Endothelial cell of umbilical vein (primary cell): ENCODE measurements at regions not wholly inside any gene's neighbourhood (a gene's known extent, or its start where the extent isn't known, plus 50 kb on each side); places are given as distances from the start of the nearest gene placed in this dataset.

ENCODE experiments used
- BruUV-seq: library from RNA; stranded (reverse); fragments of 400-500 nt; replicated peaks from 2 replicates; lab custom pipeline; 2021; lab: Mats Ljungman, UMichigan
- CTCF ChIA-PET: fragments of 300-600, 350-600 bp; sonication (Branson Sonifier 250); formaldehyde crosslinking; loops from one replicate; lab custom pipeline; 2021; ENCODE audit warnings: antibody characterized with exemption, inconsistent platforms; lab: Charles Lee
- POLR2A ChIA-PET: fragments of 300-600, 350-600 bp; sonication (Branson Sonifier 250); formaldehyde crosslinking; loops from one replicate; lab custom pipeline; 2021; ENCODE audit warnings: antibody characterized with exemption, inconsistent platforms; lab: Charles Lee
- DNase-seq: peaks from one replicate; pipeline ENCODE4 v3.0.0-alpha.2; 2011; ENCODE audit warnings: low read depth, low spot score
- FAIRE-seq: peaks from 2 replicates; lab custom pipeline; 2011; peaks lifted over from hg19 to GRCh38; lab: Jason Lieb, UNC
- H2AFZ ChIP-seq: 2 replicates; pipeline ENCODE4 v1.6.0; 2012; ENCODE audit warnings: low read depth, low read length, control low read depth, inconsistent platforms
- H3K27ac ChIP-seq: 2 replicates; pipeline ENCODE4 v1.5.1; 2011; ENCODE audit warnings: low read depth, mild to moderate bottlenecking, control low read depth, low read length, moderate library complexity; ENCODE audit not compliant: insufficient read depth
- H3K27me3 ChIP-seq, 2 experiments: 2 replicates each; pipeline versions ENCODE4 v1.6.0 to v1.6.1; 2011; ENCODE audit warnings: low read length in 2 of 2, mixed read lengths in 1 of 2; ENCODE audit not compliant: control insufficient read depth in 2 of 2, insufficient read depth in 2 of 2
- H3K36me3 ChIP-seq, 2 experiments: 2 replicates in 1 of 2; 3 replicates in 1 of 2; pipeline ENCODE4 v1.5.1; 2011; ENCODE audit warnings: low read length in 2 of 2, mild to moderate bottlenecking in 1 of 2, moderate library complexity in 1 of 2; ENCODE audit not compliant: control insufficient read depth in 2 of 2, insufficient read depth in 2 of 2; ENCODE audit errors: extremely low read depth in 1 of 2
- H3K4me1 ChIP-seq: 3 replicates; pipeline ENCODE4 v1.5.1; 2011; ENCODE audit warnings: mild to moderate bottlenecking, low read length; ENCODE audit not compliant: control insufficient read depth, insufficient read depth; ENCODE audit errors: extremely low read depth
- H3K4me2 ChIP-seq: 2 replicates; pipeline ENCODE4 v1.6.1; 2011; ENCODE audit warnings: low read length, control low read depth, mixed read lengths; ENCODE audit not compliant: insufficient read depth
- H3K4me3 ChIP-seq, 3 experiments: fragments of 200-600 bp in 1 of 3; sonication (generic), shearing (Covaris generic) in 1 of 3; replicated peaks in 1 of 3; 2 replicates each; pipeline ENCODE4 v1.5.1; 2011 to 2016; ENCODE audit warnings: control low read depth in 3 of 3, low read length in 3 of 3, mild to moderate bottlenecking in 2 of 3, inconsistent platforms in 1 of 3, low read depth in 1 of 3, moderate library complexity in 1 of 3; ENCODE audit not compliant: insufficient read depth in 1 of 3
- H3K79me2 ChIP-seq: 2 replicates; pipeline ENCODE4 v1.6.0; 2012; ENCODE audit warnings: low read length, inconsistent platforms; ENCODE audit not compliant: control insufficient read depth, insufficient read depth
- H3K9ac ChIP-seq: replicated peaks from 2 replicates; pipeline ENCODE3; 2011; ENCODE audit warnings: low read length, control low read depth; ENCODE audit not compliant: insufficient read depth; ENCODE audit errors: extremely low read depth
- H3K9me1 ChIP-seq: replicated peaks from 3 replicates; pipeline ENCODE4 v1.6.0; 2011; ENCODE audit warnings: mild to moderate bottlenecking, low read length; ENCODE audit not compliant: control insufficient read depth, insufficient read depth; ENCODE audit errors: extremely low read depth
- H3K9me3 ChIP-seq: replicated peaks from 2 replicates; pipeline ENCODE4 v1.5.1; 2012; ENCODE audit warnings: low read length, inconsistent platforms; ENCODE audit not compliant: control insufficient read depth, insufficient read depth
- H4K20me1 ChIP-seq: replicated peaks from 2 replicates; pipeline ENCODE3; 2011; ENCODE audit warnings: mild to moderate bottlenecking, low read length; ENCODE audit not compliant: control insufficient read depth, insufficient read depth; ENCODE audit errors: extremely low read depth
- CTCF ChIP-seq, 2 donors: IDR thresholded peaks; 1 replicate in 1 of 2; 2 replicates in 1 of 2; pipeline ENCODE4 v1.5.1; 2011; ENCODE audit warnings: low read length in 2 of 2, mild to moderate bottlenecking in 2 of 2, moderate library complexity in 2 of 2, control low read depth in 1 of 2, inconsistent platforms in 1 of 2, low read depth in 1 of 2; ENCODE audit not compliant: insufficient read depth in 1 of 2; ENCODE audit errors: extremely low read depth in 1 of 2
- EZH2 ChIP-seq: IDR thresholded peaks from 2 replicates; pipeline ENCODE4 v1.6.1; 2012; ENCODE audit warnings: borderline replicate concordance, low read depth, mild to moderate bottlenecking, moderate library complexity, low read length, inconsistent platforms; ENCODE audit not compliant: severe bottlenecking
- FOS ChIP-seq: IDR thresholded peaks from 2 replicates; pipeline ENCODE4 v1.6.1; 2011; ENCODE audit warnings: mild to moderate bottlenecking, low read length, moderate library complexity, borderline replicate concordance; ENCODE audit not compliant: insufficient read depth
- GATA2 ChIP-seq: IDR thresholded peaks from 2 replicates; pipeline ENCODE4 v1.7.0; 2011; ENCODE audit warnings: low read depth, mild to moderate bottlenecking, moderate library complexity, mixed read lengths, low read length; ENCODE audit not compliant: insufficient read length, insufficient read depth
- JUN ChIP-seq: IDR thresholded peaks from 2 replicates; pipeline ENCODE4 v1.6.1; 2011; ENCODE audit warnings: borderline replicate concordance, low read depth; ENCODE audit not compliant: insufficient read length, insufficient read depth
- MYC ChIP-seq: IDR thresholded peaks from one replicate; pipeline ENCODE4 v1.6.1; 2011; ENCODE audit warnings: mild to moderate bottlenecking, low read depth, low read length
- POLR2A ChIP-seq: IDR thresholded peaks from 2 replicates; pipeline ENCODE4 v1.6.1; 2012; ENCODE audit warnings: low read depth, mild to moderate bottlenecking, control low read depth, low read length
- POLR2AphosphoS5 ChIP-seq: IDR thresholded peaks from 2 replicates; pipeline ENCODE4 v1.6.1; 2012; ENCODE audit warnings: low read depth, mild to moderate bottlenecking, control low read depth, low read length, moderate library complexity; ENCODE audit not compliant: insufficient read depth
- dilution Hi-C: fragments of 300-500 bp; cut with MboI; formaldehyde crosslinking; loops from one replicate; pipeline ENCODE4 v1.15.0; 2019; ENCODE audit warnings: low sequenced_read_pairs; ENCODE audit not compliant: extremely low pct_ligation_motif_present
- intact Hi-C: fragments of 100-400 bp; cut with micrococcal nuclease; formaldehyde crosslinking; loops from one replicate; pipeline ENCODE4 v1.10.0; 2022
- TF ChIP-seq, protein P1 (sequence below): IDR thresholded peaks from 2 replicates; pipeline ENCODE4 v1.6.1; 2011; ENCODE audit not compliant: insufficient read depth, insufficient read length

DNA sequence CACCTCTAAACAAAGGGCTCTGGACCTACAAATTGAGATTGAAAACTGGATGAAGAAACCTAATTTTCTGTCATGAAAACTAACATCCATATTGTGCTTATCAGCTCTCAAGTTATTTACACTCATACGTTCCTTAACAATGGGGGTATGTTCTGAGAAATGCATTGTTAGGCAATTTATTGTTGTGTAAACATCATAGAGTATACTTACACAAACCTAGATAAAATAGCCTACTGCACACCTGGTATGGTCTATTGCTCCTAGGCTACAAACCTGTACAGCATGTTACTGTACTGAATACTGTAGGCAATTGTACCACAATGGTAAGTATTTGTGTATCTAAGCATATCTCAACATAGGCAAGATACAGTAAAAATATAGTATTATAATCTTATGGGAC is 191.4 kb downstream of the TM2D1 start:
- H3K27ac ChIP-seq: no peak overlapping the region
- H3K27me3 ChIP-seq: no peaks in the 10 kb centered on the region
- TF ChIP-seq, protein P1, sequence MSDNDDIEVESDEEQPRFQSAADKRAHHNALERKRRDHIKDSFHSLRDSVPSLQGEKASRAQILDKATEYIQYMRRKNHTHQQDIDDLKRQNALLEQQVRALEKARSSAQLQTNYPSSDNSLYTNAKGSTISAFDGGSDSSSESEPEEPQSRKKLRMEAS: no peak
- TF ChIP-seq POLR2AphosphoS5: no peak
- TF ChIP-seq CTCF (IDR thresholded peaks at IDR 0.05; ENCODE audit: extremely low read depth in 1 of 2, insufficient read depth in 1 of 2, low read depth in 1 of 2, low read length in 2 of 2): no peak
- TF ChIP-seq JUN: no peak
- no peak for TF ChIP-seq POLR2A
- TF ChIP-seq GATA2: no peak
- TF ChIP-seq FOS: no peak
- no peak for TF ChIP-seq EZH2
- no peak for TF ChIP-seq MYC
- H3K4me1 ChIP-seq: no peaks in the 10 kb centered on the region
- H3K9me1 ChIP-seq: no peaks in the 10 kb centered on the region
- intact Hi-C loops: no loop called here
- DNase-seq (no peak), FAIRE-seq (no peak)
- H2AFZ ChIP-seq: no peak overlapping the region
- no peak overlapping the region for H3K4me2 ChIP-seq
- dilution Hi-C loops: no loop called here
- H4K20me1 ChIP-seq: no peaks in the 10 kb centered on the region
- BruUV-seq: no TSS peak
- POLR2A ChIA-PET: no interaction called here
- no peak overlapping the region for H3K9ac ChIP-seq
- no peak overlapping the region for H3K4me3 ChIP-seq
- CTCF ChIA-PET: no interaction called here
- no peaks in the 10 kb centered on the region for H3K79me2 ChIP-seq
- H3K9me3 ChIP-seq: no peaks in the 10 kb centered on the region
- H3K36me3 ChIP-seq: no peaks in the 10 kb centered on the region
